Breast epithelium (tissue), 3 donors: ENCODE measurements at regions not wholly inside any gene's neighbourhood (a gene's known extent, or its start where the extent isn't known, plus 50 kb on each side); places are given as distances from the start of the nearest gene placed in this dataset.

Experiments used
- CTCF ChIP-seq, 3 donors: fragments of 450-650 bp; IDR thresholded peaks; one replicate each; pipeline ENCODE4 v1.5.1; 2016 to 2017; ENCODE audit warnings: antibody characterized with exemption in 3 of 3, mild to moderate bottlenecking in 3 of 3, moderate library complexity in 3 of 3
- POLR2A ChIP-seq: fragments of 450-650 bp; IDR thresholded peaks from one replicate; pipeline ENCODE4 v1.6.1; 2016; ENCODE audit warnings: antibody characterized with exemption, mild to moderate bottlenecking, moderate library complexity
- POLR2AphosphoS5 ChIP-seq, 3 donors: sonication (generic); formaldehyde crosslinking; IDR thresholded peaks; one replicate each; pipeline ENCODE4 v1.6.1; 2017; ENCODE audit warnings: antibody characterized with exemption in 3 of 3

GRCh38 chr10:46171661-46172060 is 115.1 kb upstream of the ANTXRL start:
- TF ChIP-seq CTCF (IDR thresholded peaks at IDR 0.05): no peak
- no peak for TF ChIP-seq POLR2A
- no peak for TF ChIP-seq POLR2AphosphoS5 (IDR thresholded peaks at IDR 0.05)
